HEK293 (cell line): ENCODE measurements at regions not wholly inside any gene's neighbourhood (a gene's known extent, or its start where the extent isn't known, plus 50 kb on each side); places are given as distances from the start of the nearest gene placed in this dataset.

Experiments used
- CTCF ChIA-PET: fragments of 350-600 bp; formaldehyde crosslinking; extraction: SDS; loops from one replicate; lab custom pipeline; 2021; ENCODE audit warnings: antibody characterized with exemption; lab: Yijun Ruan, JAX
- POLR2A ChIA-PET: fragments of 300-600 bp; formaldehyde crosslinking; extraction: SDS; loops from one replicate; lab custom pipeline; 2020; ENCODE audit warnings: antibody characterized with exemption, inconsistent platforms; lab: Yijun Ruan, JAX
- H3K27ac ChIP-seq: fragments of 200-500 bp; sonication (Bioruptor generic); 2 replicates; pipeline ENCODE4 v1.5.1; 2014; ENCODE audit warnings: low read depth, low read length, control low read depth, inconsistent platforms; ENCODE audit errors: extremely low read depth
- H3K36me3 ChIP-seq, 2 experiments: fragments of 200-500 bp in 1 of 2; sonication (Bioruptor generic) in 1 of 2; 1 replicate in 1 of 2; 2 replicates in 1 of 2; pipeline ENCODE4 v1.5.1; 2014 to 2017; ENCODE audit warnings: inconsistent platforms in 2 of 2, low read length in 2 of 2; ENCODE audit not compliant: control insufficient read depth in 2 of 2, insufficient read depth in 1 of 2
- H3K4me1 ChIP-seq: fragments of 200-500 bp; sonication (Bioruptor generic); 2 replicates; pipeline ENCODE4 v1.5.1; 2014; ENCODE audit warnings: mild to moderate bottlenecking, low read length, inconsistent platforms; ENCODE audit not compliant: control insufficient read depth, insufficient read depth
- H3K4me3 ChIP-seq: 2 replicates; pipeline ENCODE4 v1.5.1; 2011; ENCODE audit warnings: low read depth, mild to moderate bottlenecking, control low read depth, low read length, moderate library complexity
- H3K9me3 ChIP-seq: fragments of 200-500 bp; sonication (Bioruptor generic); 2 replicates; pipeline ENCODE4 v1.5.1; 2014; ENCODE audit warnings: low read depth, low read length, inconsistent platforms; ENCODE audit not compliant: control insufficient read depth, insufficient read depth
- EGR2 ChIP-seq: fragments of 450-650 bp; formaldehyde crosslinking; IDR thresholded peaks from 2 replicates; pipeline ENCODE4 v1.5.1; 2016; ENCODE audit warnings: low read depth, missing biosample characterization, missing genetic modification characterization
- MEIS1 ChIP-seq: sonication (generic); formaldehyde crosslinking; IDR thresholded peaks from 2 replicates; pipeline ENCODE4 v1.8.1; 2022; ENCODE audit warnings: missing genetic modification reagents, mild to moderate bottlenecking, borderline replicate concordance
- RBAK ChIP-seq: fragments of 450-650 bp; formaldehyde crosslinking; IDR thresholded peaks from 2 replicates; pipeline ENCODE4 v1.5.1; 2016; ENCODE audit warnings: missing biosample characterization, missing genetic modification characterization
- REPIN1 ChIP-seq: fragments of 450-650 bp; formaldehyde crosslinking; IDR thresholded peaks from 2 replicates; pipeline ENCODE4 v1.5.1; 2017; ENCODE audit warnings: missing biosample characterization, missing genetic modification characterization, low read depth
- YY2 ChIP-seq: fragments of 450-650 bp; formaldehyde crosslinking; IDR thresholded peaks from 2 replicates; pipeline ENCODE4 v1.5.1; 2016; ENCODE audit warnings: missing biosample characterization, missing genetic modification characterization
- ZNF155 ChIP-seq: fragments of 450-650 bp; formaldehyde crosslinking; IDR thresholded peaks from 2 replicates; pipeline ENCODE4 v1.5.1; 2016; ENCODE audit warnings: missing biosample characterization, missing genetic modification characterization
- ZNF169 ChIP-seq: fragments of 450-650 bp; formaldehyde crosslinking; IDR thresholded peaks from 2 replicates; pipeline ENCODE4 v1.5.1; 2016; ENCODE audit warnings: missing biosample characterization, missing genetic modification characterization
- ZNF350 ChIP-seq: fragments of 450-650 bp; formaldehyde crosslinking; IDR thresholded peaks from 2 replicates; pipeline ENCODE4 v1.5.0; 2017; ENCODE audit warnings: missing biosample characterization, mild to moderate bottlenecking, missing genetic modification characterization
- ZNF529 ChIP-seq: fragments of 450-650 bp; formaldehyde crosslinking; IDR thresholded peaks from 2 replicates; pipeline ENCODE4 v1.5.1; 2017; ENCODE audit warnings: missing genetic modification characterization, missing biosample characterization; ENCODE audit not compliant: insufficient replicate concordance
- ZNF600 ChIP-seq: fragments of 450-650 bp; formaldehyde crosslinking; IDR thresholded peaks from 2 replicates; pipeline ENCODE4 v1.5.1; 2016; ENCODE audit warnings: missing biosample characterization, missing genetic modification characterization
- ZNF658 ChIP-seq: fragments of 450-650 bp; formaldehyde crosslinking; IDR thresholded peaks from 2 replicates; pipeline ENCODE4; 2016; ENCODE audit warnings: missing biosample characterization, missing genetic modification characterization
- ZNF776 ChIP-seq: fragments of 450-650 bp; formaldehyde crosslinking; IDR thresholded peaks from 2 replicates; pipeline ENCODE4 v1.5.0; 2017; ENCODE audit warnings: missing biosample characterization, missing genetic modification characterization, borderline replicate concordance
- ZNF830 ChIP-seq: fragments of 450-650 bp; IDR thresholded peaks from 2 replicates; pipeline ENCODE4 v1.5.0; 2018; ENCODE audit warnings: missing biosample characterization, missing genetic modification characterization, low read depth, mild to moderate bottlenecking, moderate library complexity
- TF ChIP-seq, protein P1 (sequence below): fragments of 450-650 bp; formaldehyde crosslinking; IDR thresholded peaks from 2 replicates; pipeline ENCODE4 v1.5.1; 2016; ENCODE audit warnings: missing biosample characterization, missing genetic modification characterization
- TF ChIP-seq, protein P2 (sequence below): fragments of 450-650 bp; formaldehyde crosslinking; IDR thresholded peaks from 2 replicates; pipeline ENCODE4 v1.5.0; 2017; ENCODE audit warnings: missing biosample characterization, missing genetic modification characterization, borderline replicate concordance
- TF ChIP-seq, protein P3 (sequence below): fragments of 450-650 bp; formaldehyde crosslinking; IDR thresholded peaks from 2 replicates; pipeline ENCODE4 v1.5.1; 2016; ENCODE audit warnings: missing biosample characterization, missing genetic modification characterization, borderline replicate concordance
- TF ChIP-seq, protein P4 (sequence below): fragments of 450-650 bp; formaldehyde crosslinking; IDR thresholded peaks from 2 replicates; pipeline ENCODE4 v1.5.1; 2016; ENCODE audit warnings: missing biosample characterization, missing genetic modification characterization

DNA sequence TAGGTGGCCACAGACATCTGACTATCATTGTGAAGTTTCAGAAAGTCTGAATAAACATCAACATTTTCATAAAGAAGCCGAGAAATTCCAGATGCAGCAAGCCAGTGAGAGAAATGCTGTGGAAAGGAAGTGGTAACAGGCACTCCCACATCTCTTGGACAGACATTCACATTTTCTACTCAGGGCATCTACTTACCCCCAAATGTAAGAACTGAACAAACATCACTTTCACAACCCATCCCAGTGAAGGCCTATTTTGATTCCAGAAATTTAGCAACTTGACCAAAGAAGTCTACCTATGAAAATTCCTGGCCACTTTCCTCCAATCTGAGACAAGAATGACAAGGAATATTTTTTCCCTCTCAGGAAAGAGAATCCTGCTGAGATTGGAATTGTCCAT is 224.8 kb upstream of the DCBLD2 start:
- Histone ChIP-seq H3K9me3 (no peaks in the 10 kb centered on the region), H3K4me1 (no peaks in the 10 kb centered on the region), H3K27ac (no peak overlapping the region), H3K36me3 (no peaks in the 10 kb centered on the region), H3K4me3 (no peak overlapping the region)
- ChIA-PET CTCF (no interaction called here), POLR2A (no interaction called here)
- TF ChIP-seq EGR2 (tag by site-specific recombination): no peak

DNA sequence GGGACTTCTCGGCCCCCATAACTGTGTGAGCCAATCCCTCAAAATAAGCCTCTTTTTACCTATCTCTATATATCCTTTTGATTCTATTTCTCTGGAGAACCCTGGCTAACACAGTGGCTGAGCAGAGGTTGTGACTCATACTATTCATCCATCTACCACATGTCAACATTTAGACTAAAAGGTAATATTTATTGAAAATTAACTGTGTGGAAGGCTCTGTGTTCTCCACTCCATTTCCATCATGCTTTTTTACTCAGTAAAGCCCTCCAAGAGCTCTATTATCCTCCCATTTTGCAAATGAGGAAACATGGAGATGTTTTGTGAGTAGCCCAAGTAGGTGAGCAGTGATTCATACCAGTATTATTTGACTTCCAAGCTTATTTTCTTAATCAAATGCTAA is 217.9 kb upstream of the DCBLD2 start:
- ChIA-PET CTCF (no interaction called here), POLR2A (no interaction called here)
- Histone ChIP-seq H3K36me3 (no peaks in the 10 kb centered on the region), H3K4me1 (no peaks in the 10 kb centered on the region), H3K9me3 (no peaks in the 10 kb centered on the region), H3K4me3 (no peak overlapping the region), H3K27ac (no peak overlapping the region)
- no peak for TF ChIP-seq ZNF776 (tag by site-specific recombination)
- no peak for TF ChIP-seq ZNF169 (tag by site-specific recombination)
- TF ChIP-seq ZNF830 (tag by site-specific recombination): no peak
- TF ChIP-seq ZNF529 (tag by site-specific recombination): no peak
- TF ChIP-seq, protein P1, sequence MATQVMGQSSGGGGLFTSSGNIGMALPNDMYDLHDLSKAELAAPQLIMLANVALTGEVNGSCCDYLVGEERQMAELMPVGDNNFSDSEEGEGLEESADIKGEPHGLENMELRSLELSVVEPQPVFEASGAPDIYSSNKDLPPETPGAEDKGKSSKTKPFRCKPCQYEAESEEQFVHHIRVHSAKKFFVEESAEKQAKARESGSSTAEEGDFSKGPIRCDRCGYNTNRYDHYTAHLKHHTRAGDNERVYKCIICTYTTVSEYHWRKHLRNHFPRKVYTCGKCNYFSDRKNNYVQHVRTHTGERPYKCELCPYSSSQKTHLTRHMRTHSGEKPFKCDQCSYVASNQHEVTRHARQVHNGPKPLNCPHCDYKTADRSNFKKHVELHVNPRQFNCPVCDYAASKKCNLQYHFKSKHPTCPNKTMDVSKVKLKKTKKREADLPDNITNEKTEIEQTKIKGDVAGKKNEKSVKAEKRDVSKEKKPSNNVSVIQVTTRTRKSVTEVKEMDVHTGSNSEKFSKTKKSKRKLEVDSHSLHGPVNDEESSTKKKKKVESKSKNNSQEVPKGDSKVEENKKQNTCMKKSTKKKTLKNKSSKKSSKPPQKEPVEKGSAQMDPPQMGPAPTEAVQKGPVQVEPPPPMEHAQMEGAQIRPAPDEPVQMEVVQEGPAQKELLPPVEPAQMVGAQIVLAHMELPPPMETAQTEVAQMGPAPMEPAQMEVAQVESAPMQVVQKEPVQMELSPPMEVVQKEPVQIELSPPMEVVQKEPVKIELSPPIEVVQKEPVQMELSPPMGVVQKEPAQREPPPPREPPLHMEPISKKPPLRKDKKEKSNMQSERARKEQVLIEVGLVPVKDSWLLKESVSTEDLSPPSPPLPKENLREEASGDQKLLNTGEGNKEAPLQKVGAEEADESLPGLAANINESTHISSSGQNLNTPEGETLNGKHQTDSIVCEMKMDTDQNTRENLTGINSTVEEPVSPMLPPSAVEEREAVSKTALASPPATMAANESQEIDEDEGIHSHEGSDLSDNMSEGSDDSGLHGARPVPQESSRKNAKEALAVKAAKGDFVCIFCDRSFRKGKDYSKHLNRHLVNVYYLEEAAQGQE (tag by site-specific recombination): no peak
- no peak for TF ChIP-seq RBAK (tag by site-specific recombination)
- TF ChIP-seq, protein P2, sequence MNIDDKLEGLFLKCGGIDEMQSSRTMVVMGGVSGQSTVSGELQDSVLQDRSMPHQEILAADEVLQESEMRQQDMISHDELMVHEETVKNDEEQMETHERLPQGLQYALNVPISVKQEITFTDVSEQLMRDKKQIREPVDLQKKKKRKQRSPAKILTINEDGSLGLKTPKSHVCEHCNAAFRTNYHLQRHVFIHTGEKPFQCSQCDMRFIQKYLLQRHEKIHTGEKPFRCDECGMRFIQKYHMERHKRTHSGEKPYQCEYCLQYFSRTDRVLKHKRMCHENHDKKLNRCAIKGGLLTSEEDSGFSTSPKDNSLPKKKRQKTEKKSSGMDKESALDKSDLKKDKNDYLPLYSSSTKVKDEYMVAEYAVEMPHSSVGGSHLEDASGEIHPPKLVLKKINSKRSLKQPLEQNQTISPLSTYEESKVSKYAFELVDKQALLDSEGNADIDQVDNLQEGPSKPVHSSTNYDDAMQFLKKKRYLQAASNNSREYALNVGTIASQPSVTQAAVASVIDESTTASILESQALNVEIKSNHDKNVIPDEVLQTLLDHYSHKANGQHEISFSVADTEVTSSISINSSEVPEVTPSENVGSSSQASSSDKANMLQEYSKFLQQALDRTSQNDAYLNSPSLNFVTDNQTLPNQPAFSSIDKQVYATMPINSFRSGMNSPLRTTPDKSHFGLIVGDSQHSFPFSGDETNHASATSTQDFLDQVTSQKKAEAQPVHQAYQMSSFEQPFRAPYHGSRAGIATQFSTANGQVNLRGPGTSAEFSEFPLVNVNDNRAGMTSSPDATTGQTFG: no peak
- TF ChIP-seq, protein P3, sequence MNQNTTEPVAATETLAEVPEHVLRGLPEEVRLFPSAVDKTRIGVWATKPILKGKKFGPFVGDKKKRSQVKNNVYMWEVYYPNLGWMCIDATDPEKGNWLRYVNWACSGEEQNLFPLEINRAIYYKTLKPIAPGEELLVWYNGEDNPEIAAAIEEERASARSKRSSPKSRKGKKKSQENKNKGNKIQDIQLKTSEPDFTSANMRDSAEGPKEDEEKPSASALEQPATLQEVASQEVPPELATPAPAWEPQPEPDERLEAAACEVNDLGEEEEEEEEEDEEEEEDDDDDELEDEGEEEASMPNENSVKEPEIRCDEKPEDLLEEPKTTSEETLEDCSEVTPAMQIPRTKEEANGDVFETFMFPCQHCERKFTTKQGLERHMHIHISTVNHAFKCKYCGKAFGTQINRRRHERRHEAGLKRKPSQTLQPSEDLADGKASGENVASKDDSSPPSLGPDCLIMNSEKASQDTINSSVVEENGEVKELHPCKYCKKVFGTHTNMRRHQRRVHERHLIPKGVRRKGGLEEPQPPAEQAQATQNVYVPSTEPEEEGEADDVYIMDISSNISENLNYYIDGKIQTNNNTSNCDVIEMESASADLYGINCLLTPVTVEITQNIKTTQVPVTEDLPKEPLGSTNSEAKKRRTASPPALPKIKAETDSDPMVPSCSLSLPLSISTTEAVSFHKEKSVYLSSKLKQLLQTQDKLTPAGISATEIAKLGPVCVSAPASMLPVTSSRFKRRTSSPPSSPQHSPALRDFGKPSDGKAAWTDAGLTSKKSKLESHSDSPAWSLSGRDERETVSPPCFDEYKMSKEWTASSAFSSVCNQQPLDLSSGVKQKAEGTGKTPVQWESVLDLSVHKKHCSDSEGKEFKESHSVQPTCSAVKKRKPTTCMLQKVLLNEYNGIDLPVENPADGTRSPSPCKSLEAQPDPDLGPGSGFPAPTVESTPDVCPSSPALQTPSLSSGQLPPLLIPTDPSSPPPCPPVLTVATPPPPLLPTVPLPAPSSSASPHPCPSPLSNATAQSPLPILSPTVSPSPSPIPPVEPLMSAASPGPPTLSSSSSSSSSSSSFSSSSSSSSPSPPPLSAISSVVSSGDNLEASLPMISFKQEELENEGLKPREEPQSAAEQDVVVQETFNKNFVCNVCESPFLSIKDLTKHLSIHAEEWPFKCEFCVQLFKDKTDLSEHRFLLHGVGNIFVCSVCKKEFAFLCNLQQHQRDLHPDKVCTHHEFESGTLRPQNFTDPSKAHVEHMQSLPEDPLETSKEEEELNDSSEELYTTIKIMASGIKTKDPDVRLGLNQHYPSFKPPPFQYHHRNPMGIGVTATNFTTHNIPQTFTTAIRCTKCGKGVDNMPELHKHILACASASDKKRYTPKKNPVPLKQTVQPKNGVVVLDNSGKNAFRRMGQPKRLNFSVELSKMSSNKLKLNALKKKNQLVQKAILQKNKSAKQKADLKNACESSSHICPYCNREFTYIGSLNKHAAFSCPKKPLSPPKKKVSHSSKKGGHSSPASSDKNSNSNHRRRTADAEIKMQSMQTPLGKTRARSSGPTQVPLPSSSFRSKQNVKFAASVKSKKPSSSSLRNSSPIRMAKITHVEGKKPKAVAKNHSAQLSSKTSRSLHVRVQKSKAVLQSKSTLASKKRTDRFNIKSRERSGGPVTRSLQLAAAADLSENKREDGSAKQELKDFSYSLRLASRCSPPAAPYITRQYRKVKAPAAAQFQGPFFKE: no peak

DNA sequence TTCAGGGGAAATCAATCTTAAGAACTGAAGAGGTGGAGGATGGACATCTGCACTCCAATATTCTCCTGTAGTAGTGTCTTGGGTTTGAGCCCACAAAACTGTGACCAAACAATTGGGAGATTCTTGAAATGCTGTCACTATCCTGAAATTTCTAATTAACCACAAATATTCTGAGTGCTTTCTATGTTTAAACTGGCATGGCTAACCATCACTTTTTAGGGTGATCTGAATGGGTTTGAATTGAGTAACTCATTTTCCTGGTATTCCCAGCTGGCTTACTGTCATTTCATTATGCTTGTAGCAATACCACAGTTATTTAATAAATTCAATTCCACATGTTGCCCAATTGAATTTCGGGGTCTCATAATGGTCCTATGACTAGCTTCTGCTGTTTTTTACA is 216.9 kb upstream of the DCBLD2 start:
- no peaks in the 10 kb centered on the region for H3K9me3 ChIP-seq
- no peak overlapping the region for H3K27ac ChIP-seq
- CTCF ChIA-PET: no interaction called here
- no peaks in the 10 kb centered on the region for H3K36me3 ChIP-seq
- H3K4me1 ChIP-seq: no peaks in the 10 kb centered on the region
- POLR2A ChIA-PET: no interaction called here
- H3K4me3 ChIP-seq: no peak overlapping the region
- no peak for TF ChIP-seq ZNF350 (tag by site-specific recombination)
- TF ChIP-seq MEIS1: no peak
- no peak for TF ChIP-seq ZNF155 (tag by site-specific recombination)
- TF ChIP-seq ZNF658 (tag by site-specific recombination): no peak
- TF ChIP-seq, protein P4, sequence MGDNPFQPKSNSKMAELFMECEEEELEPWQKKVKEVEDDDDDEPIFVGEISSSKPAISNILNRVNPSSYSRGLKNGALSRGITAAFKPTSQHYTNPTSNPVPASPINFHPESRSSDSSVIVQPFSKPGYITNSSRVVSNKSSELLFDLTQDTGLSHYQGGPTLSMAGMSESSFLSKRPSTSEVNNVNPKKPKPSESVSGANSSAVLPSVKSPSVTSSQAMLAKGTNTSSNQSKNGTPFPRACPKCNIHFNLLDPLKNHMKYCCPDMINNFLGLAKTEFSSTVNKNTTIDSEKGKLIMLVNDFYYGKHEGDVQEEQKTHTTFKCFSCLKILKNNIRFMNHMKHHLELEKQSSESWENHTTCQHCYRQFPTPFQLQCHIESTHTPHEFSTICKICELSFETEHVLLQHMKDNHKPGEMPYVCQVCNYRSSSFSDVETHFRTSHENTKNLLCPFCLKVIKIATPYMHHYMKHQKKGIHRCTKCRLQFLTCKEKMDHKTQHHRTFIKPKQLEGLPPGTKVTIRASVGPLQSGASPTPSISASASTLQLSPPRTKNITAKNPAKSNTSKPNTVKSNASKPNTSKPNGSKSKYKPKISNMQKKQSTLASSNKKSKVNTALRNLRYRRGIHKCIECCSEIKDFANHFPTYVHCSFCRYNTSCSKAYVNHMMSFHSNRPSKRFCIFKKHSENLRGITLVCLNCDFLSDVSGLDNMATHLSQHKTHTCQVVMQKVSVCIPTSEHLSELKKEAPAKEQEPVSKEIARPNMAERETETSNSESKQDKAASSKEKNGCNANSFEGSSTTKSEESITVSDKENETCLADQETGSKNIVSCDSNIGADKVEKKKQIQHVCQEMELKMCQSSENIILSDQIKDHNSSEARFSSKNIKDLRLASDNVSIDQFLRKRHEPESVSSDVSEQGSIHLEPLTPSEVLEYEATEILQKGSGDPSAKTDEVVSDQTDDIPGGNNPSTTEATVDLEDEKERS (tag by site-specific recombination): no peak
- TF ChIP-seq ZNF600 (tag by site-specific recombination): no peak
- no peak for TF ChIP-seq REPIN1
- no peak for TF ChIP-seq YY2 (tag by site-specific recombination)
